Sciatic nerve (tissue), 2 donors: ENCODE measurements at regions not wholly inside any gene's neighbourhood (a gene's known extent, or its start where the extent isn't known, plus 50 kb on each side); places are given as distances from the start of the nearest gene placed in this dataset.
"Not testable (repeated sequence)": the region's sequence is repeated elsewhere in the genome, so short reads cannot be mapped to it uniquely, and the experiment has no call there.

Source experiments
- ATAC-seq: fragments of 200-7000 bp; cut with Tn5 transposase; one replicate; pipeline ENCODE4 v1.9.1; 2020; ENCODE audit warnings: mild to moderate bottlenecking, moderate library complexity
- DNase-seq: peaks from one replicate; pipeline ENCODE4 v3.0.0-alpha.2; 2020; ENCODE audit warnings: low spot score
- intact Hi-C: fragments of 100-400 bp; cut with DNase I; formaldehyde crosslinking; loops from one replicate; pipeline ENCODE4 v1.14.2; 2022
- donor health status: DM: no; HTN: no; CAD: no.
- donor health status: DM: no; HTN: no; CAD: no.

- DNase-seq = no peak
- ATAC-seq = no peak
- intact Hi-C loops = no loop called here
These were observed 364.4 kb upstream of the API5 start for GRCh38 chr11:42947405-42947804.

- DNase-seq, intact Hi-C loops, ATAC-seq: not testable (repeated sequence)
These were observed 361.9 kb upstream of the API5 start for GRCh38 chr11:42949738-42950376.

- no peak for DNase-seq
- intact Hi-C loops = no loop called here
- no peak for ATAC-seq
These were observed 360.5 kb upstream of the API5 start for GRCh38 chr11:42951266-42951665.

GRCh38 chr11:42957831-42958230 is 354.0 kb upstream of the API5 start:
- ATAC-seq (no peak), DNase-seq (no peak)
- intact Hi-C loops = no loop called here

GRCh38 chr11:42958635-42959034 is 353.2 kb upstream of the API5 start:
- no peak for ATAC-seq
- no peak for DNase-seq
- intact Hi-C loops = no loop called here

GRCh38 chr11:42960521-42961088 is 351.2 kb upstream of the API5 start:
- intact Hi-C loops = loop anchor here (10.0 kb wide), 1 partner anchor 64 kb away; no protein-coding TSS in a partner anchor
- ATAC-seq = no peak

GRCh38 chr11:42967653-42968052 is 344.1 kb upstream of the API5 start:
- intact Hi-C loops = loop anchor here (10.0 kb wide), 1 partner anchor 57 kb away; no protein-coding TSS in a partner anchor
- DNase-seq (no peak), ATAC-seq (no peak)

More at GRCh38 chr11:42960521-42961088, 351.2 kb upstream of the API5 start:
- DNase-seq = no peak

GRCh38 chr11:42972741-42973140 is 339.1 kb upstream of the API5 start:
- DNase-seq = no peak
- ATAC-seq = no peak
- intact Hi-C loops = no loop called here

GRCh38 chr11:42974510-42975179 is 337.2 kb upstream of the API5 start:
- DNase-seq = no peak
- intact Hi-C loops = no loop called here
- no peak for ATAC-seq

- ATAC-seq (no peak), DNase-seq (no peak)
- intact Hi-C loops = no loop called here
These were observed 336.6 kb upstream of the API5 start for GRCh38 chr11:42975180-42975529.

- DNase-seq = no peak
- intact Hi-C loops = no loop called here
- ATAC-seq = no peak
These were observed 335.1 kb upstream of the API5 start for GRCh38 chr11:42976636-42977217.

GRCh38 chr11:42992594-42992993 is 319.2 kb upstream of the API5 start:
- DNase-seq (no peak), ATAC-seq (no peak)
- intact Hi-C loops = no loop called here

- intact Hi-C loops = no loop called here
- DNase-seq (no peak), ATAC-seq (no peak)
These were observed 315.1 kb upstream of the API5 start for GRCh38 chr11:42996421-42997307.

- DNase-seq, ATAC-seq, intact Hi-C loops: not testable (repeated sequence)
These were observed 306.9 kb upstream of the API5 start for GRCh38 chr11:43004879-43005278.

- ATAC-seq (no peak), DNase-seq (no peak)
- intact Hi-C loops = no loop called here
These were observed 301.8 kb upstream of the API5 start for GRCh38 chr11:43010042-43010441.

GRCh38 chr11:43012606-43013005 is 299.2 kb upstream of the API5 start:
- ATAC-seq (no peak), DNase-seq (no peak)
- intact Hi-C loops = no loop called here

- DNase-seq (no peak), ATAC-seq (peak; percentile 44)
- intact Hi-C loops = loop anchor here (10.0 kb wide), 1 partner anchor 57 kb away; no protein-coding TSS in a partner anchor
These were observed 290.3 kb upstream of the API5 start for GRCh38 chr11:43021466-43021865.

GRCh38 chr11:43034341-43034740 is 277.5 kb upstream of the API5 start:
- DNase-seq (no peak), ATAC-seq (no peak)
- intact Hi-C loops = no loop called here

- ATAC-seq (no peak), DNase-seq (no peak)
- intact Hi-C loops = no loop called here
These were observed 276.7 kb upstream of the API5 start for GRCh38 chr11:43035086-43035485.
